Gastrocnemius medialis (tissue), 4 donors: ENCODE measurements at regions not wholly inside any gene's neighbourhood (a gene's known extent, or its start where the extent isn't known, plus 50 kb on each side); places are given as distances from the start of the nearest gene placed in this dataset.

ENCODE experiments used
- CTCF ChIP-seq, 5 experiments: fragments of 450-650 bp in 3 of 5; fragments of 200-600 bp in 2 of 5; sonication (generic) in 2 of 5; IDR thresholded peaks in 4 of 5; conservative IDR thresholded peaks in 1 of 5; 1 replicate in 4 of 5; 2 replicates in 1 of 5; pipeline ENCODE4 v1.5.1; 2016 to 2019; ENCODE audit warnings: antibody characterized with exemption in 5 of 5, mild to moderate bottlenecking in 3 of 5, moderate library complexity in 3 of 5
- POLR2A ChIP-seq, 2 donors: fragments of 450-650 bp; IDR thresholded peaks; one replicate each; pipeline ENCODE4 v1.6.1; 2017; ENCODE audit warnings: antibody characterized with exemption in 2 of 2, mild to moderate bottlenecking in 2 of 2, moderate library complexity in 2 of 2

- TF ChIP-seq POLR2A (IDR thresholded peaks at IDR 0.05) (no peak), CTCF (IDR thresholded peaks at IDR 0.05 in 4 of 5, conservative IDR thresholded peaks at IDR 0.05 in 1 of 5) (no peak)
Measured at GRCh38 chr12:58814036-58814435, 106.3 kb downstream of the LRIG3 start.
